ENCODE measurements at regions not wholly inside any gene's neighbourhood (a gene's known extent, or its start where the extent isn't known, plus 50 kb on each side); places are given as distances from the start of the nearest gene placed in this dataset.

GRCh38 chr1:50348449-50349241 is 74.6 kb downstream of the DMRTA2 start:
- TF ChIP-seq, protein P1, sequence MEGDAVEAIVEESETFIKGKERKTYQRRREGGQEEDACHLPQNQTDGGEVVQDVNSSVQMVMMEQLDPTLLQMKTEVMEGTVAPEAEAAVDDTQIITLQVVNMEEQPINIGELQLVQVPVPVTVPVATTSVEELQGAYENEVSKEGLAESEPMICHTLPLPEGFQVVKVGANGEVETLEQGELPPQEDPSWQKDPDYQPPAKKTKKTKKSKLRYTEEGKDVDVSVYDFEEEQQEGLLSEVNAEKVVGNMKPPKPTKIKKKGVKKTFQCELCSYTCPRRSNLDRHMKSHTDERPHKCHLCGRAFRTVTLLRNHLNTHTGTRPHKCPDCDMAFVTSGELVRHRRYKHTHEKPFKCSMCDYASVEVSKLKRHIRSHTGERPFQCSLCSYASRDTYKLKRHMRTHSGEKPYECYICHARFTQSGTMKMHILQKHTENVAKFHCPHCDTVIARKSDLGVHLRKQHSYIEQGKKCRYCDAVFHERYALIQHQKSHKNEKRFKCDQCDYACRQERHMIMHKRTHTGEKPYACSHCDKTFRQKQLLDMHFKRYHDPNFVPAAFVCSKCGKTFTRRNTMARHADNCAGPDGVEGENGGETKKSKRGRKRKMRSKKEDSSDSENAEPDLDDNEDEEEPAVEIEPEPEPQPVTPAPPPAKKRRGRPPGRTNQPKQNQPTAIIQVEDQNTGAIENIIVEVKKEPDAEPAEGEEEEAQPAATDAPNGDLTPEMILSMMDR (IDR thresholded peaks at IDR 0.05 in 2 of 3, conservative IDR thresholded peaks at IDR 0.05 in 1 of 3; ENCODE audit: borderline replicate concordance in 1 of 3, insufficient read depth in 1 of 3, low read depth in 2 of 3, low read length in 2 of 3) = peak; percentile 69 to 87 (median 79)
- TF ChIP-seq EZH2 (IDR thresholded peaks at IDR 0.05) = no peak
- TF ChIP-seq, protein P2, sequence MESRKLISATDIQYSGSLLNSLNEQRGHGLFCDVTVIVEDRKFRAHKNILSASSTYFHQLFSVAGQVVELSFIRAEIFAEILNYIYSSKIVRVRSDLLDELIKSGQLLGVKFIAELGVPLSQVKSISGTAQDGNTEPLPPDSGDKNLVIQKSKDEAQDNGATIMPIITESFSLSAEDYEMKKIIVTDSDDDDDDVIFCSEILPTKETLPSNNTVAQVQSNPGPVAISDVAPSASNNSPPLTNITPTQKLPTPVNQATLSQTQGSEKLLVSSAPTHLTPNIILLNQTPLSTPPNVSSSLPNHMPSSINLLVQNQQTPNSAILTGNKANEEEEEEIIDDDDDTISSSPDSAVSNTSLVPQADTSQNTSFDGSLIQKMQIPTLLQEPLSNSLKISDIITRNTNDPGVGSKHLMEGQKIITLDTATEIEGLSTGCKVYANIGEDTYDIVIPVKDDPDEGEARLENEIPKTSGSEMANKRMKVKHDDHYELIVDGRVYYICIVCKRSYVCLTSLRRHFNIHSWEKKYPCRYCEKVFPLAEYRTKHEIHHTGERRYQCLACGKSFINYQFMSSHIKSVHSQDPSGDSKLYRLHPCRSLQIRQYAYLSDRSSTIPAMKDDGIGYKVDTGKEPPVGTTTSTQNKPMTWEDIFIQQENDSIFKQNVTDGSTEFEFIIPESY (IDR thresholded peaks at IDR 0.05; ENCODE audit: extremely low read depth, insufficient replicate concordance, low read length) = no peak
